Endothelial cell of umbilical vein (primary cell): ENCODE measurements at regions not wholly inside any gene's neighbourhood (a gene's known extent, or its start where the extent isn't known, plus 50 kb on each side); places are given as distances from the start of the nearest gene placed in this dataset.

Experiments
- BruUV-seq: library from RNA; stranded (reverse); fragments of 400-500 nt; replicated peaks from 2 replicates; lab custom pipeline; 2021; lab: Mats Ljungman, UMichigan
- CTCF ChIA-PET: fragments of 300-600, 350-600 bp; sonication (Branson Sonifier 250); formaldehyde crosslinking; loops from one replicate; lab custom pipeline; 2021; ENCODE audit warnings: antibody characterized with exemption, inconsistent platforms; lab: Charles Lee
- POLR2A ChIA-PET: fragments of 300-600, 350-600 bp; sonication (Branson Sonifier 250); formaldehyde crosslinking; loops from one replicate; lab custom pipeline; 2021; ENCODE audit warnings: antibody characterized with exemption, inconsistent platforms; lab: Charles Lee
- DNase-seq: peaks from one replicate; pipeline ENCODE4 v3.0.0-alpha.2; 2011; ENCODE audit warnings: low read depth, low spot score
- FAIRE-seq: peaks from 2 replicates; lab custom pipeline; 2011; peaks lifted over from hg19 to GRCh38; lab: Jason Lieb, UNC
- H2AFZ ChIP-seq: 2 replicates; pipeline ENCODE4 v1.6.0; 2012; ENCODE audit warnings: low read depth, low read length, control low read depth, inconsistent platforms
- H3K27ac ChIP-seq: 2 replicates; pipeline ENCODE4 v1.5.1; 2011; ENCODE audit warnings: low read depth, mild to moderate bottlenecking, control low read depth, low read length, moderate library complexity; ENCODE audit not compliant: insufficient read depth
- H3K27me3 ChIP-seq, 2 experiments: 2 replicates each; pipeline versions ENCODE4 v1.6.0 to v1.6.1; 2011; ENCODE audit warnings: low read length in 2 of 2, mixed read lengths in 1 of 2; ENCODE audit not compliant: control insufficient read depth in 2 of 2, insufficient read depth in 2 of 2
- H3K36me3 ChIP-seq, 2 experiments: 2 replicates in 1 of 2; 3 replicates in 1 of 2; pipeline ENCODE4 v1.5.1; 2011; ENCODE audit warnings: low read length in 2 of 2, mild to moderate bottlenecking in 1 of 2, moderate library complexity in 1 of 2; ENCODE audit not compliant: control insufficient read depth in 2 of 2, insufficient read depth in 2 of 2; ENCODE audit errors: extremely low read depth in 1 of 2
- H3K4me1 ChIP-seq: 3 replicates; pipeline ENCODE4 v1.5.1; 2011; ENCODE audit warnings: mild to moderate bottlenecking, low read length; ENCODE audit not compliant: control insufficient read depth, insufficient read depth; ENCODE audit errors: extremely low read depth
- H3K4me2 ChIP-seq: 2 replicates; pipeline ENCODE4 v1.6.1; 2011; ENCODE audit warnings: low read length, control low read depth, mixed read lengths; ENCODE audit not compliant: insufficient read depth
- H3K4me3 ChIP-seq, 3 experiments: fragments of 200-600 bp in 1 of 3; sonication (generic), shearing (Covaris generic) in 1 of 3; replicated peaks in 1 of 3; 2 replicates each; pipeline ENCODE4 v1.5.1; 2011 to 2016; ENCODE audit warnings: control low read depth in 3 of 3, low read length in 3 of 3, mild to moderate bottlenecking in 2 of 3, inconsistent platforms in 1 of 3, low read depth in 1 of 3, moderate library complexity in 1 of 3; ENCODE audit not compliant: insufficient read depth in 1 of 3
- H3K79me2 ChIP-seq: 2 replicates; pipeline ENCODE4 v1.6.0; 2012; ENCODE audit warnings: low read length, inconsistent platforms; ENCODE audit not compliant: control insufficient read depth, insufficient read depth
- H3K9ac ChIP-seq: replicated peaks from 2 replicates; pipeline ENCODE3; 2011; ENCODE audit warnings: low read length, control low read depth; ENCODE audit not compliant: insufficient read depth; ENCODE audit errors: extremely low read depth
- H3K9me1 ChIP-seq: replicated peaks from 3 replicates; pipeline ENCODE4 v1.6.0; 2011; ENCODE audit warnings: mild to moderate bottlenecking, low read length; ENCODE audit not compliant: control insufficient read depth, insufficient read depth; ENCODE audit errors: extremely low read depth
- H3K9me3 ChIP-seq: replicated peaks from 2 replicates; pipeline ENCODE4 v1.5.1; 2012; ENCODE audit warnings: low read length, inconsistent platforms; ENCODE audit not compliant: control insufficient read depth, insufficient read depth
- H4K20me1 ChIP-seq: replicated peaks from 2 replicates; pipeline ENCODE3; 2011; ENCODE audit warnings: mild to moderate bottlenecking, low read length; ENCODE audit not compliant: control insufficient read depth, insufficient read depth; ENCODE audit errors: extremely low read depth
- EZH2 ChIP-seq: IDR thresholded peaks from 2 replicates; pipeline ENCODE4 v1.6.1; 2012; ENCODE audit warnings: borderline replicate concordance, low read depth, mild to moderate bottlenecking, moderate library complexity, low read length, inconsistent platforms; ENCODE audit not compliant: severe bottlenecking
- FOS ChIP-seq: IDR thresholded peaks from 2 replicates; pipeline ENCODE4 v1.6.1; 2011; ENCODE audit warnings: mild to moderate bottlenecking, low read length, moderate library complexity, borderline replicate concordance; ENCODE audit not compliant: insufficient read depth
- GATA2 ChIP-seq: IDR thresholded peaks from 2 replicates; pipeline ENCODE4 v1.7.0; 2011; ENCODE audit warnings: low read depth, mild to moderate bottlenecking, moderate library complexity, mixed read lengths, low read length; ENCODE audit not compliant: insufficient read length, insufficient read depth
- JUN ChIP-seq: IDR thresholded peaks from 2 replicates; pipeline ENCODE4 v1.6.1; 2011; ENCODE audit warnings: borderline replicate concordance, low read depth; ENCODE audit not compliant: insufficient read length, insufficient read depth
- MYC ChIP-seq: IDR thresholded peaks from one replicate; pipeline ENCODE4 v1.6.1; 2011; ENCODE audit warnings: mild to moderate bottlenecking, low read depth, low read length
- POLR2A ChIP-seq: IDR thresholded peaks from 2 replicates; pipeline ENCODE4 v1.6.1; 2012; ENCODE audit warnings: low read depth, mild to moderate bottlenecking, control low read depth, low read length
- POLR2AphosphoS5 ChIP-seq: IDR thresholded peaks from 2 replicates; pipeline ENCODE4 v1.6.1; 2012; ENCODE audit warnings: low read depth, mild to moderate bottlenecking, control low read depth, low read length, moderate library complexity; ENCODE audit not compliant: insufficient read depth
- dilution Hi-C: fragments of 300-500 bp; cut with MboI; formaldehyde crosslinking; loops from one replicate; pipeline ENCODE4 v1.15.0; 2019; ENCODE audit warnings: low sequenced_read_pairs; ENCODE audit not compliant: extremely low pct_ligation_motif_present
- intact Hi-C: fragments of 100-400 bp; cut with micrococcal nuclease; formaldehyde crosslinking; loops from one replicate; pipeline ENCODE4 v1.10.0; 2022
- TF ChIP-seq, protein P1 (sequence below): IDR thresholded peaks from 2 replicates; pipeline ENCODE4 v1.6.1; 2011; ENCODE audit not compliant: insufficient read depth, insufficient read length
- TF ChIP-seq, protein P2 (sequence below), 2 donors: IDR thresholded peaks; 1 replicate in 1 of 2; 2 replicates in 1 of 2; pipeline ENCODE4 v1.5.1; 2011; ENCODE audit warnings: low read length in 2 of 2, mild to moderate bottlenecking in 2 of 2, moderate library complexity in 2 of 2, control low read depth in 1 of 2, inconsistent platforms in 1 of 2, low read depth in 1 of 2; ENCODE audit not compliant: insufficient read depth in 1 of 2; ENCODE audit errors: extremely low read depth in 1 of 2

DNA sequence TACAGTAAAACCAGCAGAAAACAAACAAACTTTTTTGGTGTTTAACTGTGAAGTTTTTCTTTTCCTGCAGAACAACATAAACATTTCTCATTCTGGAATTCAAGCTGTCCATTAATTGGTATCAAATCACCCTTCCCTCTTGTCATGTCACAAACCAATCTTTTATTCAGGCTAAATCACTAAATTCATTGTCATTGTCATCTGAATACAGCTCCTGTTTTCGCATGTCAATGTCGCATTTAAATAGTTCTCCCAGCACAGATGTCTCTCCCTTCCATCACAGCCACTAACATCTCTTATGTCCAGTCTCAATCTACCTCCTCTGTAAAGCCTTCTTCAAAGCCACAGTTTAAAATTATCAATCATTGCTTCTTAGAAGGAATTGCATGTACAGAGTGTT lies 192.1 kb upstream of the PCDH10 start:
- Histone ChIP-seq H3K9ac (no peak overlapping the region), H3K4me1 (no peaks in the 10 kb centered on the region), H3K27me3 (no peaks in the 10 kb centered on the region), H3K9me1 (no peaks in the 10 kb centered on the region), H3K9me3 (no peaks in the 10 kb centered on the region), H4K20me1 (no peaks in the 10 kb centered on the region), H3K27ac (no peak overlapping the region), H3K4me3 (no peak overlapping the region), H3K36me3 (no peaks in the 10 kb centered on the region), H3K79me2 (no peaks in the 10 kb centered on the region), H3K4me2 (no peak overlapping the region), H2AFZ (no peak overlapping the region)
- dilution Hi-C loops = no loop called here
- FAIRE-seq (peak; percentile 55), DNase-seq (no peak)
- TF ChIP-seq GATA2 (no peak), FOS (no peak), EZH2 (no peak), POLR2A (no peak), POLR2AphosphoS5 (no peak), MYC (no peak), JUN (no peak)
- TF ChIP-seq, protein P1, sequence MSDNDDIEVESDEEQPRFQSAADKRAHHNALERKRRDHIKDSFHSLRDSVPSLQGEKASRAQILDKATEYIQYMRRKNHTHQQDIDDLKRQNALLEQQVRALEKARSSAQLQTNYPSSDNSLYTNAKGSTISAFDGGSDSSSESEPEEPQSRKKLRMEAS = no peak
- TF ChIP-seq, protein P2, sequence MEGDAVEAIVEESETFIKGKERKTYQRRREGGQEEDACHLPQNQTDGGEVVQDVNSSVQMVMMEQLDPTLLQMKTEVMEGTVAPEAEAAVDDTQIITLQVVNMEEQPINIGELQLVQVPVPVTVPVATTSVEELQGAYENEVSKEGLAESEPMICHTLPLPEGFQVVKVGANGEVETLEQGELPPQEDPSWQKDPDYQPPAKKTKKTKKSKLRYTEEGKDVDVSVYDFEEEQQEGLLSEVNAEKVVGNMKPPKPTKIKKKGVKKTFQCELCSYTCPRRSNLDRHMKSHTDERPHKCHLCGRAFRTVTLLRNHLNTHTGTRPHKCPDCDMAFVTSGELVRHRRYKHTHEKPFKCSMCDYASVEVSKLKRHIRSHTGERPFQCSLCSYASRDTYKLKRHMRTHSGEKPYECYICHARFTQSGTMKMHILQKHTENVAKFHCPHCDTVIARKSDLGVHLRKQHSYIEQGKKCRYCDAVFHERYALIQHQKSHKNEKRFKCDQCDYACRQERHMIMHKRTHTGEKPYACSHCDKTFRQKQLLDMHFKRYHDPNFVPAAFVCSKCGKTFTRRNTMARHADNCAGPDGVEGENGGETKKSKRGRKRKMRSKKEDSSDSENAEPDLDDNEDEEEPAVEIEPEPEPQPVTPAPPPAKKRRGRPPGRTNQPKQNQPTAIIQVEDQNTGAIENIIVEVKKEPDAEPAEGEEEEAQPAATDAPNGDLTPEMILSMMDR (IDR thresholded peaks at IDR 0.05; ENCODE audit: extremely low read depth in 1 of 2, insufficient read depth in 1 of 2, low read depth in 1 of 2, low read length in 2 of 2) = no peak
- POLR2A ChIA-PET = no interaction called here
- intact Hi-C loops = no loop called here
- CTCF ChIA-PET = interaction anchor here (1.3 kb wide), 1 partner anchor 33 kb away, joined by 3 read pairs; no protein-coding TSS in a partner anchor
- no TSS peak for BruUV-seq
